GM19372 (cell line): ENCODE measurements at regions not wholly inside any gene's neighbourhood (a gene's known extent, or its start where the extent isn't known, plus 50 kb on each side); places are given as distances from the start of the nearest gene placed in this dataset.
"Not testable (repeated sequence)": the region's sequence is repeated elsewhere in the genome, so short reads cannot be mapped to it uniquely, and the experiment has no call there.

Experiments used
- ATAC-seq: cut with Tn5 transposase; IDR thresholded peaks from one replicate; pipeline ENCODE4 v1.9.1; 2021; ENCODE audit warnings: mild to moderate bottlenecking, low read depth, moderate library complexity; ENCODE audit not compliant: unreplicated experiment

DNA sequence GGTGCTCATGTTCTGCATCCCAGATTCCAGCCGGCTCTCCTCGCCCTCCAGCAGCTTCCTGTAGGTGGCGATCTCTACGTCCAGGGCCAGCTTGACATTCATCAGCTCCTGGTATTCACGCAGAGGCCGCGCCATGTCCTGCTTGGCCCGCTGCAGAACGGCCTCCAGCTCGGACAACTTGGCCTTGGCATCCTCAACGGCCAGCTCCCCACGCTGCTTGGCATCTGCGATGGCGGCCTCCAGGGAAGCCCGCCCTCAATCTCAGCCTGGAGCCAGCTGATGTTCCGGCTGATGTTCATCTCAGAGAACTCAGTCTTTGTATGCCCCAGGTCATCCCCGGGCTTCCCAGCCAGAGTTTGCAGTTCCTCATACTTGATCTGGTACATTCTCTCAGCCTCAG, 431.8 kb upstream of the DIPK2B start:
- no peak for ATAC-seq

GRCh38 chrX:45630078-45630477, 429.4 kb upstream of the DIPK2B start:
- ATAC-seq = no peak

DNA sequence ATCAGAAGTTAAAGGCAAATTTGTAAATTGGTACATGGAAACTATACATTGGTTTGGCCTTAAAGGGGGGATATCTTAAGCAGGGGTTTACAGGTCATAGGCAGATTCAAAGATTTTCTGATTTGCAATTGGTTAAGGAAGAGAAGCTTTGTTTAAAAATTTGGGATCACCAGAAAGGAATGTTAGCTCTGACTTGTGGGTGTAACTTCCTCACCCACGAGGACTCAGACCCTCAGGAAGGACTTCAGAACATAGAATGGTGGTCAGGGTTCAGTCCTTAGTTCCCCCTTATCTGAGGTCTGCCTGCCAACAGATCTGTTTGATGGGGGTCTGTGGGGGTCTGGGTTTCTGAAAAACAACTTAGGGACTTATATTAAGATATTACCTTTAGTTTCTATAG, 427.4 kb upstream of the DIPK2B start:
- no peak for ATAC-seq

DNA sequence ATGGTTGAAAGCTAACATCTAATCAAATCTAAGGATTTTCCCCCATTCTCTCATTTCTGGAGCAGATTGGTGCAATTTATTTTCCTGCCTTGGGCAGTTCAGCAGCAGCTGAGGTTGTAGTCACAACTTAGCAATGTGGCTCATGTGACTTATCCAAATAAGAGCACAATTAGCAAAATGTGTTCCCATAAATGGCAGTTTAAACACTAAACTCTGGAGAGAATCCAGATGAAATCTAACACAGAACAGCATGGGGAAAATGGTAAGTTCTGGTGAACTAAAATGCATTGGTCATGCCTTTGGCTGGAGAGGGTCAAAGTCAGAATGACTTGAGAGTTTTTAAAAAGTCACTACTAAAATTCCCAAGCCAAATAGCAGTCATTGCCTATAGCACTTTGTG, 422.6 kb upstream of the DIPK2B start:
- ATAC-seq = no peak

DNA sequence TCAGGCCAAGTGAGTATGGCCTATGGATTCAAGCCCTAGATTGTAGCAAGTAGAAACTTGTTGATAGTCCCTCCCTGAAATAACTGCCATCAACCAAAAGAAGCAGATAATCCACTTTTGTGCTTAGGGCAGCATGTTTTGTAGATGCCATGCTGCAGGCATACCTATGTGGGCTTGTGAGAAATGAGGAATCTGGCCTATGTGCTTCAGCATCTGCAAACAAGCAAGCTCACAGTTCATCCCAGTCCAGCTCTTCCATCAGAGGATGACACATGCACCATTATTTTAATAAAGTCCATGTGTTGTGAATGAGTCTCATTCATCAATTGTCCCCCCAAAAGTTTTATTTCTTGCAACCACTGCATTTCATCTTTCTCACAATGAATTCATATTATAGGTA, 421.9 kb upstream of the DIPK2B start:
- ATAC-seq = no peak

DNA sequence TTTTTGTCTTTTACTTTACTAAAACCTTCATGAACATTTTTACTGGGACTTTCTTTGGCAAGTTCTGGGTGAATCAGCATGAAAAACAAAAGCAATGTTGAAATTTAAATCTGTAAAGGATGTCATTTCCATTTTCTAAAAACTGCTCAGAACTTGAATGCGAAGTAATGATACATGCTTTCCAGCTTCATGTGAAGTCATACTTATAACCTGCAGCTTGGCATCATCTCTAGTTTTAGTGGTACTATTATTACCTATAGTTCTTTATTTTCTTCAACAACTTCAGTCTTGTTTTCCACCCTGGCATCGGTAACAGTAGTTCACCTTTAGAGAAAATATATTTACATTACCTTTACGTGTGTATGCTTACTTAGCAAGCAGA, 421.4 kb upstream of the DIPK2B start:
- no peak for ATAC-seq

DNA sequence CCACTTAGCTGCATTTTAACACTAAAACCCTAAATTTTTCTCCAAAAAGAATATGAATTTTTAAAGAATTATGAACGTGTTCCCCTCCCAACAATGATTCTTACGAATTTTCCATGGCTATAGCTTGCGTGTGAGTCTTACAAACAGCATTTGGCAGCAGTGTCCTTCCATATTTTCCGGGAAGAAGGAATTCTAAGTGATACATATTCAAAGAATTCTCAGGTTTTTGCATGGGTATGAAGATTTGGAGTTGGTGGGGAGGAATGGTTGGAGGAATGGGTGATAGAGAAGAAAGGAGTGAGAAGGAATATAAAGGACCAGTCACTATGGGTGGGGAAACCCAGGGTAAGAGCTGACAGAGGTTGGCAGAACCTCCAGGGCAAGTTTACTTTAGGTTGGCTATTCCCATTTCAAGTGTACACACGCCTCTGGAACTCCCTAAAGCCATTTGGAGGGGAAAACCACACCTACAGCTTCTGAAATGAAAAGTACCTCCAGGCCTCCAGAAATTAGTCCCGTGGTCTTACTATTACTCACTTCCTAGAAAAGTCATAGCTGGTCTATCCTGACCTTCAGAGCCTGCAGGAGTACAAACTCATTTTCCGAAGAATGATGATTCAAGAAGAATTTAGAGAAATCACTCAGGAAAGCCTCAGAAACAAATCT, 420.8 kb upstream of the DIPK2B start:
- no peak for ATAC-seq

GRCh38 chrX:45619290-45619689, 418.6 kb upstream of the DIPK2B start:
- no peak for ATAC-seq

DNA sequence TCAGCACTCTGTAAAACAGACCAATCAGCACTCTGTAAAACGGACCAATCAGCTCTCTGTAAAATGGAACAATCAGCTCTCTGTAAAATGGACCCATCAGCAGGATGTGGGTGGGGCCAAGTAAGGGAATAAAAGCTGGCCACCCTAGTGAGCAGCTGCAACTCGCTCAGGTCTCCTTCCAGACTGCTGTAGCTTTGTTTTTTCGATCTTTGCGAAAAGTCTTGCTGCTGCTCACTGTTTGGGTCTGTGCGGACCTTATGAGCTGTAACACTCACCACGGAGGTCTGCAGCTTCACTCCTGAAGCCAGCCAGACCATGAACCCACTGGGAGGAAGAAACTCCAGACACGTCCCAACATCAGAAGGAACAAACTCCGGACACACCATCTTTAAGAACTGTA, 414.9 kb upstream of the DIPK2B start:
- not testable (repeated sequence) for ATAC-seq

DNA sequence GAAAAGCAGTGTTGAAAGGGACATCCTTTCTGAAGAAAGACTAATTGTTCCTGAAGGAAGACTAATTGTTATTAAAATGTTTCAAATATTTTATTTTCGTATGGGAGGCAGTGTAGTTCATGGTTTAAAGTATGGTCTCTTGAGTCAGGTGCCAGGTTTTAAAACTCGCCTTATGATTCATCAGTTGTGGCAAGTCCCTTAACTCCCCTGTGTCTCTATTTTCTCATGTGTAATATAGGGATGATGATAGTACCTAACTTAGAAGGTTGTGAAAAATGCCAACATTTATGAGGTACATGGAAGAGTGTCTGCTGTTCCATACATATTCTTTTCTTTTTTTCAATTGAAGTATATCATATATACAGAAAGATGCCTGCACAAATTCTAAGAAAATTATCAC, 414.2 kb upstream of the DIPK2B start:
- ATAC-seq = no peak

- no peak for ATAC-seq
These were observed 401.5 kb upstream of the DIPK2B start for GRCh38 chrX:45602151-45602550.

DNA sequence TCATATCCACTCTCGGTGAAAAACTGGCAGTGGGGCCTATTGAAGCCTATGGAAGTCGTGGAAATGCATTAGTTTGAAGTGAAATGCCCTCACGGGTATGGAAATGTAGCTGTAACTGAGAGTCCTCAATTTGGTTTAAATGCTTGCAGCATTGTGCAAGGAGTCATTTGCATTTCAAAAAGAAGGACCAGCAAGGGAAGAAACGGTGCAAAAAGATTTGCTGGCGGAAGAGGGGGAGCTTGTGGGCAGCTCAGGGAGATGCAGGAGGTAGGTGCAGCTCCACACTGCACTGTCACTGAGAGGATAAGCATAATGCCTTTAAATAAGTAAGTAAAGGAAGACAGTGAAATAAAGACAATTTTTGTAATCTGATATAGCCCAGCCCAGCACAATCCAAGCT, 400.4 kb upstream of the DIPK2B start:
- ATAC-seq = no peak

- no peak for ATAC-seq
These were observed 398.2 kb upstream of the DIPK2B start for GRCh38 chrX:45598861-45599260.

DNA sequence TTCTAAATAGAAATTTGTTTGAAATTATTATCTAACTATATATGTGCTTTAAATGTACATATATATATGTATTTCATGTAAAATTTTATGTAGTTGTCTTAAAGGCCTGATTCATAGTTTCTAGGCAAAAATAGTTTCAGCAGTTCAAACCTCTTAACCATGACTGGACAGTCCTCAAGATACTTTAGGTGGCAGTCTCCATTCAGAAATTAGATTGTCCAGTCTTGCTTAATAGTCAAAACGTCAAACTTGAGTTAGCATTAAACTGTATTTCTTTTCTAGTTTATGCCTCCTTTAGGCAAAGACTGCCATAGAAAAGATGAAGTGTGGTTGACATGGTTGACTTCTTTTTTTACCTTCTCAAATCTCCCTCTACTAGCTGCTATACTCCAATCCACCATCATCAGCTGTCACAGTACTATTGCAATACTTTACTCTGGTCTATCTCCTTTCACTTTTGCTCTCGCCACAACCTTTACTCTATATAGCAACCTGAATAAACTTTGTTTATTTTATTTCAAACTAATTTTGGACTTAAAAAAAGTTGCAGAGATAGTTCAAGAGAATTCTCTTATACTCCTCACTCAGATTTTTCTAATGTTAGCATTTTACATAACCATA, 395.6 kb upstream of the DIPK2B start:
- no peak for ATAC-seq

DNA sequence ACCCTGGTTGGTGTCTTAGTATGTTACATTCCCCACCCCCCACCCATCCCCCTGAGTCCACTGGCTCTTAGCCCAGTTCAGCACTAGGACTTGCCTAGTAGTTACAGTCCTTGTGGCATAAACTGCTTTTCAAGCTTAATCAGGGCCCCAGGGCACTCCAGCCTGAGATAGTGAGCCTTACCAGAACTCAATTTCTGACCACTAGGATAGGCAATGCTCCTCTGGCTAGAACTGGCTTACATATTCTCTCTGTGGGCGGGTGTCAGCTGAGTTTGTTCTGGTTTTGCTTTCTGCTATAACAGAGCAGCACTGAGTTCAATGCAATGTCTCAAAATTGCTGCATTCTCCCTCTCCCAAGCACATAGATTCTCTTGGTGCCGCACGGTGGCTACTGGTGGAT, 391.4 kb upstream of the DIPK2B start:
- no peak for ATAC-seq

- no peak for ATAC-seq
These were observed 391.0 kb upstream of the DIPK2B start for GRCh38 chrX:45591650-45592049.

DNA sequence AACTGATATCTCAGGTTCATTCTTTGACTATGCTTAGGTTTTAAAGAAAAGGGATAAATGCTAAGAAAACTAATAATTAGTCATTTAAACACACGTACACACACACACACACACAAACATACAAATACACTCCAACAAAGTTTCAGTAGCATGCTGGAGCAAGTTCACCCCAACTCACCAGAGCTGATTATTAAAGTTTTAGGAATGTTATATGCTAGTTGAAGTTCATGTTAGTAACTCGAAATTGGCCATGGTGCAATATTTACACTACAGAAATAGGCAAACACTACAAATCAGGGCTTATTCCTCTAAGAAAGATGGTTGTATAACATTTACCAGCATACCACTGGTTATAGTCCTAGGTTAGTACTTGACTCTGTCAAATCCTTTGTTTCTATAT, 384.0 kb upstream of the DIPK2B start:
- ATAC-seq = no peak

- ATAC-seq = no peak
These were observed 376.7 kb upstream of the DIPK2B start for GRCh38 chrX:45577361-45577760.

- no peak for ATAC-seq
These were observed 370.8 kb upstream of the DIPK2B start for GRCh38 chrX:45571453-45571852.

DNA sequence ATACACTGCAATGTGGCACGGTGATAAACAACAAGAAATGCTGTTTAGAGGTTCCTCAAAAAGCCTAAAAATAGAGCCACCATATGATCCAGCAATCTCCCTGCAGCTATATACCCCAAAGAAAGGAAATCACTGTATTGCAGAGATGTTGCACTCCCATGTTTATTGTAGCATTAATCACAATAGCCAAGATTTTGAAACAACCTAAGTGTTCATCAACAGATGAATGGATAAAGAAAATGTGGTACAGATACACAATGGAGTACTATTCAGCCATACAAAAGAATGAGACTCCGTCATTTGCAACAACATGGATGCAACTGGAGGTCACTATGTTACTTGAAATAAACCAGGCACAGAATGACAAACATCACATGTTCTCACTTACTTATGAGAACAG, 365.8 kb upstream of the DIPK2B start:
- ATAC-seq = no peak

GRCh38 chrX:45557387-45557786, 356.7 kb upstream of the DIPK2B start:
- no peak for ATAC-seq

GRCh38 chrX:45554736-45555135, 354.1 kb upstream of the DIPK2B start:
- ATAC-seq = no peak

DNA sequence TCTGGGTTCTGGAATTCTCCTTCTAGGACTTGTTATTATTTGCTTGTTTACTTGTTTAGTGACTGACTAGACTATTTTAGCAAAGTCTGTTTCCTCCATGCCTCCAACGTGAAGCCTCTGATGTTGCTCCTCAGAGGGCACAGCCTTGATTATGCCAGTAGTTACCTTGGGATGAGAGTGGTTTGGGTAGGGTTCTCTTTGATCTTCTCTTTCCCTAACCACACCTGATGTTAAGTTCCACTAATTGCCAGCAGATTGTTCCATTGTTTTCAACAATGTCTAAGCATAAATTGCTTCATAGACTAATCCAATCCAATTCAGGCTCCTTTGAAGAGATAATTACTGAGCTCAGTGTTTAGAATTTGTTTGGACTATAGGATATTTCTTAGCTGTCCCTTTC, 352.7 kb upstream of the DIPK2B start:
- no peak for ATAC-seq
